ENCODE measurements at regions not wholly inside any gene's neighbourhood (a gene's known extent, or its start where the extent isn't known, plus 50 kb on each side); places are given as distances from the start of the nearest gene placed in this dataset.
"Not testable (repeated sequence)": the region's sequence is repeated elsewhere in the genome, so short reads cannot be mapped to it uniquely, and the experiment has no call there.

DNA sequence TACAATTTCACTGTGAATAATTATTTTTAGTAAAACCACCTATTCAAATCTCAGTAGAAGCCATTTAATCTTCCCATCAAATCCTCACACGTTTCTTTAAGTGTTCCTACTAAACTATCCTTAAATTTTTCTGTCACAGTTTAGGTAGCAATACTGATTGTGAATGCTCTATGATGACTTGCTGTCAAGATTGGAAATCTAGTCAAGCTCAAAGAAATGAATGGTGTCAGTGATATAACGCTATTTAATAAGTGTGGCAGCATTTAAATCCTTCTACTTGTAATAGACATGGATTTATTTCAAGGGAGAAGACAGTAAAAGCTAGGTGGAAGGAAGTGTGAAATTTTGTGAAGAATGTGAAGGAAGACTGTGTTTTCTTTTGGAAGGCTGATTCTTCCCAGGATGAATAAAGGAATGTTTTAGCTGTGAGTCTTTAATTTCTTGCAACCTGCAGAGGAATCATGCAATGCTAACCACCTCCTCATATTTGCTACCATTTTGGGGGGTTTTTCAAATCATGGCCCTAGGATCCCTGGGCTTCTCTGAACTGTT is 936.7 kb upstream of the NEGR1 start:
- DNase-seq (ENCODE audit: low spot score), result no peak

DNA sequence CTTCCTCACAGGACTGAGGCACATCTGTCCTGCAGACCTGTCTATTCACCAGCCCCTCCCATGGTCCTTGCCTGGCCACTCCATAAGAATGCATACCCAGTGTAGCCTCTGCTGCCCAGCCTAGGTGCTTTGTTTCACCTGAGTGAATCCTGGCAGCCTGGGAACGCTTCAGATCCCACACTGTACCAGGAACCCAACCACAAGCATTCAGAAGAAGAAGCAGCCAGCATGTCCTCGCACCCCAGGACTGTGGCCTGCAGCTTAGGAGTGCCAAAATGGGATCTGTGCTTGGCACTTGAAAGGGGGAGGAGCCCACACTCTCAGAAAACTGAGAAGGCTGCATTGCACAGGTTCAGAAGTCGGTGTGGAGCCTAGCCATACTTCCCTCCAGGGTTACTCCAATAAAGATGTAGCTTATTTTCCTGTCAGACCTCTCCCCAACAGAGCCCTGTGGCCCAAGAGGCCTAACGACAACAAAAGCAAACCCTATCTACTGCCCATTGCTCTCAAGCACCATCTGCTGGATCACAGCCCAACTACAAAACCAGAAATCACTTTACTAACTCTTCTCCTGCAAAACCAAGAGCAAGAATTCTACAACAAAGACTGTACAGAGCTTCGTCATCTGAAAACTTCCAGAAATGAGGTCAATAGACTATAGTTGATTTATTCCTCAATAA is 923.1 kb upstream of the NEGR1 start:
- peak; percentile 52 for DNase-seq (ENCODE audit: low spot score)

DNA sequence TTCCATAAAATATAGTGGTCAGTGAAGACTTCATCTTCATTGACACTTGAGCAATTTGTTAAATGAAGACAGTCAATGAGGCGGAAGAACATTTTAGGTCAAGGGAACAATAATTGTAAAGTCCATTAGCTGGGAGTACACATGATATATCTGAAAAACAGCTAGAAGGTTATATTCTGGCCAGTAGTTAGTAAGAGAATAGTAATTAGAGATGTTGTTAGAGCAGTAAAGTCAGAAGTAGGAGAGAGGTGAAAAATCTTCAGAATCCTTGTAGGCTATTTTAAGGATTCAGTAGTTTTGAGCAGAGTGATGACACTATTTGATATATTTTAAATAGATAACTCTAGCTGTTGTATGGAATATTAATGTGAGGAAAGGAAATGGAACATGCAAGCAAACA is 915.6 kb upstream of the NEGR1 start:
- DNase-seq (ENCODE audit: low spot score), result no peak

DNA sequence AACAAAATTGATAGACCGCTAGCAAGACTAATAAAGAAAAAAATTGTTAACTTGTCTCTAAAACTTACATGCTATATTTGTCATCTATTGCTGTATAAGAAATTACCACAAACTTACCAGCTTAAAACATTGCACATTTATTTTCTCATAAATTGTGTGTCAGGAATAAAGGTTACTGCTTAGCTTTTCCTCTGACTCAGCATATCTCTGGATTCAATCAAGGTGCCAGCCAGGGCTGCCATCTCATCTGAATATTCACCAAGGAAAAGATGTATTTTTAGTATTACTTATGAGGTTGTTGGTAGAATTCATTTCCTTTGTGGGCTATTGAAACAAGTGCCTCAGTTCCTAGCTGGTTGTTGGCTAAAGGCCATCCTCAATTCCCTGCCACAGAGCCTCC is 912.6 kb upstream of the NEGR1 start:
- no peak for DNase-seq (ENCODE audit: low spot score)

DNA sequence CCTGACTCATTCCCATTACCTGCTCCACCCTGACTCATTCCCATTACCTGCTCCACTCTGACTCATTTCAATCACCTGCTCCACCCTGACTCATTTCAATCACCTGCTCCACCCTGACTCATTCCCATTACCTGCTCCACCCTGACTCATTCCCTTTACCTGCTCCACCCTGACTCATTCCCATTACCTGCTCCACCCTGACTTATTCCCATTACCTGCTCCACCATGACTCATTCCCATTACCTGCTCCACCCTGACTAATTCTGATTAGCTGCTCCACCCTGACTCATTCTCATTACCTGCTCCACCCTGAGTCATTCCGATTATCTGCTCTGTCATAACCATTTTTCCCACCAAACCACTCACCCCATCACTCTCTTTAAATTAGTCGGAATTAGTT is 901.2 kb upstream of the NEGR1 start:
- DNase-seq (ENCODE audit: low spot score), result not testable (repeated sequence)

DNA sequence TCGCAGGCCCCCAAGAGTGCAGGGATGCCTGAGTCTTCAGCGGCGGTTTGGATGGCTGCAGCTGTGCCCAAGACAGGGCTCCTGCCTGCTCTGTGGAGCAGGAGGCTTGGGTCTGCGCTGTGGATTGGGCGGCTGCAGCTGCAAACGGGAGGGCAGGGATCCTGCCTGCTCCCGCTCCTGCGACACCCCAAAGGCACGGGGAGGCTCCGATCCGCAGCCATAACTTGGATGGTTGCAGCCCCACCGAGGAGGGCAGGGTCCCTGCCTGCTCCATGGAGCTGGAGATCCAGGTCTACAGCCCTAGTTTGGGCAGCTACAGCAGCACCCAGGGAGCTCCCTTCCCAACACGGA is 898.8 kb upstream of the NEGR1 start:
- DNase-seq (ENCODE audit: low spot score), result no peak

DNA sequence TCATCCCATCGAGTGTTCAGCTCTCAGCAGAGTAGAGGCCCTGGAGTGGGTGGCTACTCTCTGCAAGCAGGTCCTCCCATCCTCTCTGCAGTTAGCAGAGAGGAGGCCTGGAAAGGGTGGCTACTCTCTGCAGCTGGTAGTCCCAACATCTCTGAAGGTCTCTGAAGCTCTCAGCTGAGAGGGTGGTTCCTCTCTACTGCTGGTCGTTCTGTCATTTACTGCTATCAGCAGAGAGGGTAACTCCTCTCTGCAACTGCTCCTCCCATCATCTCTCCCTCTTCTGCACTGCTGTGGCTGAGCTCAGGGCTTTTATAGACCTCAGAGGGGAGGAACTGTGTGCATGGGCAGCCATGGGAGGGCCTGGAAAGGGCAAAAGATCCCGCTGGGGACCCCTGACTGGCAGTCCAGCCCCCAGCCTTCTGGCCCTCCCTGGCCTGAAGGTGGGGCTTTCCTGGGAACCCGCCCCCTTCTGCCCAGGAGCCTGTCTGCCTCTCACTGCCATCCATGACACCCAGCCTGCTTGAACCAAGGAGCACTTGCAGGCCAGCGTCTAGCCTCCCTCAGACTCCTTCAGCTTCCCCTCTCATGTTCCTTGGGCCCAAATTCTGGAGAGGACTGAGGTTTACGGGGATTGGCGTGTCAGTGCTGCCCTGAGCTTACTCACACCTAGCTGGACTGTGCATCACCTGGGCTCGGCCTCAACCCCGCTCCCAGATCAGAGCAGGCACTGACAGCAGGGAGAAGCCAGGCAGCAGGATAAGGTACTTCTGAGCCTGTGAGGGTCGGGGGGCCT is 898.3 kb upstream of the NEGR1 start:
- DNase-seq (ENCODE audit: low spot score), result no peak

DNA sequence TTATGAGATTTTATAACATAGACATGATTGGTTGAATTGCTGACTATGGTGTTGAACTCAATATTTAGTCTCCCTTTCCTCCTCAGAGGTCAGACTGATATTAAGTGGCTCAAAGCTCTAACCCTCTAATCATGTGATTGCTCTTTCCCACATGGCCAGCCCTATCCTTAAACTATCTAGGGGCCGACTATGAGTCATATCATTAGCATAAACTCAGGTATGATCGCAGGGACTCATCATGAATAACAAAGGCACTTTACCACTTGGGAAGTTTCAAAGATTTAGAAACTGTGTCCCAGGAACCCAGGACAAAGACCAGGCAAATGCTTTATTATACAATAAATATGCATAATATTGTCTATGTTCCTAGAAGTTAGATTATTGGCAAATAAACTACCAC is 894.6 kb upstream of the NEGR1 start:
- no peak for DNase-seq (ENCODE audit: low spot score)

DNA sequence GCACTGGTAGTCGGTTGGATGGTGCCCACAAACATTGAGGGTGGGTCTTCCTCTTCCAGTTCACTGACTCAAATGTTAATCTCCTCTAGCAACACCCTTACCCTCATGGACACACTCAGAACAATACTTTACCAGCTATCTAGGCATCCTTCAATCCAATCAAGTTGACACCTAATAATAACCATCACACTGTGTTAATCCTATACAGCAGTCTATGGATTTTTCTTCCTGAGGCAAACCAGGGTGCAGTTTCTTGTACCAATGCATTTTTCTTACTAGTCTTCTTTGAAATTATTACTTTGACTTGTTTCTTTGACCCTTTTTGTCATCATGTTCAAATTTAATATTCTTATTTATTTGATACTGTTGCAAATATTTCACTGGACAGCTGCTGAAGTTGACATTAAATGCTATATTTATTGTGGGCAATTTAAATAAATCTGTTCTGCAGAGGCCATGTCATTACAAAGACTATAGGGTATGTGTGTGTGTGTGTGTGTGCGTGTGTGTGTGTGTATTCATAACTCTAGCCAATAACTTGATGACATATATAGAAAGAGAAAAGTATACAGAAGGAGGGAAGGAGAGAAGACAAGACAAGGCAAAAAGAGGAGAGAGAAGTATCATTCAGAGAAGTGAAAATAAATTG is 884.8 kb upstream of the NEGR1 start:
- DNase-seq (ENCODE audit: low spot score), result no peak

DNA sequence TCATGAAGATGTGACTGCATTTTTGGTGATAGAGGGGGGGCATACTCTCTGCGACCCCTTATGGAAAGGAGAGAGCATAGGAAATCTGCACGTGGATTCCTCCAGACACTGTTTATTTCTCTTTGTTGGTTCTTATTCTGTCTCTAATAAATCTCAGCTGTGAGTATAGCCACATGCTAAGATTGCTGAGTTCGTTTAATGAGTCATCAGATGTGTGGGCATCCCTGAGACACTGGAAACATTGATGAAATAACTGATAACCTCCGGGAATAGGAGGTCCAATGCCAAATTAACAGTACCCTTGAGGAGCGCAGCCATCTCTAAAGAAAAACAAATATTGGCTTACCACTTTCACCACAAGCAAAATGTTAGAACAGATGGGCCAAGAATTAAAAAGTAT is 880.2 kb upstream of the NEGR1 start:
- DNase-seq (ENCODE audit: low spot score), result no peak

DNA sequence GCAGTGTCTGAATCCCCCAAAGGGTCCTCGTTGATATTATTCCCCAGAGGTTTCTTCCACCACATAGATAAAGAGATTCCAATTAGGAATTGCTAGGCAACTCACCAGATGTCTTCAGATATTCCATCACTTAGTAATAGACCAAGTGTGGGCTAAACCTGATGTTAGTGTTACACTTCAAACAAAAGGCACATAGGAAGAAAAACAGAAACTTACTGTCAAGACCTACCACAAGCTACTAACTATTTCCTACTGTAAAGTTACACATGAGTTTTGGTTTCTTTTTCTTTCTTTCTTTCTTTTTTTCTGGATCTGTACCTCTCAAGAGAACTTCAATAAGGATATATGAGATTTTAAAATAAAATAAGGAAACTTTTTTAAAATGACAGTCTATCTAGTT is 879.1 kb upstream of the NEGR1 start:
- no peak for DNase-seq (ENCODE audit: low spot score)

DNA sequence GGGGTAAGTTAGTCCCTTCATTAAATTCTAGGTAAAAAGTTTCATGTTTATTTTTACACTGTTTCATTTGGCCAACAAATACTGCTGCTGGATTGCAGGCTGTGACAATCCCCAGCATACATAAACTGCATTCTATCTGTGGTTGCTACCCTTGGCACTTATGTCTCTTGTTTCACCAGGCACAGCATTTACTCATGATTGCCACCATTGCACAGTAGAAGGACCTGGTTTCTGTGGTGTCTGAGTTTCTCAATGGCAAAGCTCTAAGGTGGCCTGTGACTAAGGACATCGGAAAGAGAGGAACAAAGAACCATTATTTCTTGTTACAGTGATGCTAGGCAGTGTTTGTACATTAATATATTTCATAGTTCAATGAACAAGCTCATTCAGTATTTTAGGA is 878.4 kb upstream of the NEGR1 start:
- no peak for DNase-seq (ENCODE audit: low spot score)

DNA sequence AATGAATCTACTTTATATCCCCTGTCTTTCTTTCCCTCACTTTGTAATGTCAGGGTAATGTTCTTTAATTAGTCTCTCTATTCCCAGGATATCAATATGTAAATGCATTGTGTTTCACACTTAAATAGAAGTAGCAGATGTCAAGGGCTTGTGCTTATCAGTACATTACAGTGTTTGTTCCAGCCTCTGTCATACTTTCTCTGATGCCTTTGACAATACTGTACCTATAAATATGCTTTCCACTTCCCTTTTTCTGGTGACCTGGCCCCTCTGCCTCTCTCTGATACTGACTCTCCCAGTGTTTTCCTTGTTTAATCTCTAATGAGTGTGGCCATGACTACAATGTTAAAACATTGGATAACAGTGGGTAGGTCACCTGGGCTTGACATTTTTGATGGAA is 862.0 kb upstream of the NEGR1 start:
- DNase-seq (ENCODE audit: low spot score), result no peak

DNA sequence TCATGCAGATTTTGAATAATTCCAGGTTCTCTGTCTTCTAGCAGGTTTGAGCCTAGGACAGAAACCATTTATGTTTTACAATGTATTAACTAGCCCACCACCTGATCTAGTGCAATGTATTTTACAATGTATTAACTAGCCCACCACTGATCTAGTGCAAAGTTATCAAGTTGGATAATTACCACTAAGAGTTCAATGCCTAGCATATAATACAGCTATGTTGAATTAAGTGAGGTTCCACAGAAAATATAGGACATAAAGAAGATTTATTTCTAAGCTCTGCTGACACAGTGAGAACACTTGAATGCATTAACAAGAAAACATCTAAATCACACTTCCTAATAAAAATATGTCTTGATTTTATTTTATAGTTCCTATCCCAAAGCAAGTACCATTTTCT is 854.6 kb upstream of the NEGR1 start:
- DNase-seq (ENCODE audit: low spot score), result no peak

DNA sequence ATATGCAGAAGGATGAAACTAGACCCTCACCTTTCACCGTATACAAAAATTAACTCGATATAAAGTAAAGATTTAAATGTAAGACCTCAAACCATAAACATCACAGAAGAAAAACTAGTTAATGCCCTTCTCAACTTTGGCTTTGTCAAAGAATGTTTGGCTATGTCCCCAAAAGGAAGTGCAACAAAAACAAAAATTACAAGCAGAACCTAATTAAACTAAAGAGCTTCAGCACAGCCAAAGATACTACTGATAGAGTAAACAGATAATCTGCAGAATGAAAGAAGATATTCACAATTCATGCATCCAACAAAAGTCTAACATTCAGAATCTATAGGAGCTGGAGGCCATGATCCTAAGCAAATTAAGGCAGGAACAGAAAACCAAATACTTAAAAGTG is 824.6 kb upstream of the NEGR1 start:
- no peak for DNase-seq (ENCODE audit: low spot score)

DNA sequence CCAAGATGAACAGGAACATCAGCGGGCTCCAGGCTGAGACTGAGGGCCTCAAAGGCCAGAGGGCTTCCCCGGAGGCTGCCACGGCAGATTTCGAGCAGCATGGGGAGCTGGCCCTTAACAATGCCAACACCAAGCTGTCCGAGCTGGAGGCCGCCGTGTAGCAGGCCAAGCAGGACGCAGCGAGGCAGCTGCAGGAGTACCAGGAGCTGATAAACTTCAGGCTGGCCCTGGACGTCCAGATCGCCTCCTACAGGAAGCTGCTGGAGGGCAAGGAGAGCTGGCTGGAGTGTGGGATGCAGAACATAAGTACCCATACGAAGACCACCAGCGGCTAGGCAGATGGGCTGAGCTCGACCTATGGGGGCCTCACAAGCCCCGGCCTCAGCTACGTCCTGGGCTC is 823.4 kb upstream of the NEGR1 start:
- no peak for DNase-seq (ENCODE audit: low spot score)

DNA sequence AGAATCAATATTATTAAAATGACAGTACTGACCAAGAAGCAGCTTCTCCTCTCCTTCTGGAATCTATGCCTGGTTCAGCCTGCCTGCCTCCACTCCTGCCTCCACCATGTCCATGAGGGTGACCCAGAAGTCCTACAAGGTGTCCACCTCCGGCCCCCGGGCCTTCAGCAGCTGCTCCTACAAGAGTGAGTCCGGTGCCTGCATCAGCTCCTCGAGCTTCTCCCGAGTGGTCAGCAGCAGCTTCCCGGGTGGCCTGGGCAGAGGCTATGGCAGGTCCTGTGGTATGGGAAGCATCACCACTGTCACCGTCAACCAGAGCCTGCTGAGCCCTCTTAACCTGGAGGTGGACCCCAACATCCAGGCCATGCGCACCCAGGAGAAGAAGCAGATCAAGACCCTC is 822.4 kb upstream of the NEGR1 start:
- no peak for DNase-seq (ENCODE audit: low spot score)

DNA sequence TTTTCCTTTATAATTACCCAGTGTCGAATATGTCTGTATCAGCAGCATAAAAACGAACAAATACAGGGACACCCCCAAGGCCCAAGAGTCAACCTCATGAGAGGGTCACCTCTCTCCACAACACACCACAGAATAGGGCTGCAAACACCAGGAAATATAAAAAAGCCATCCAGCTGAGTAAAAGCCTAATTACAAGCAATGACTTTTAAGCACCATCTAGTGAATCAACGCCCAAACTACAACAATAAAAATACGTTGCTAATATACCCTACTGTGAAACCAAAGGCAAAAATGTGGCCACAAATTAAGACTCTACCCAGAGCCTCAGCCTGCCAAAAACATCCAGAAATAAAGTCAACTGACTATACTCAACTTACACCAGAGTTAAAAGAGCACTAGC is 817.9 kb upstream of the NEGR1 start:
- DNase-seq (ENCODE audit: low spot score), result no peak

DNA sequence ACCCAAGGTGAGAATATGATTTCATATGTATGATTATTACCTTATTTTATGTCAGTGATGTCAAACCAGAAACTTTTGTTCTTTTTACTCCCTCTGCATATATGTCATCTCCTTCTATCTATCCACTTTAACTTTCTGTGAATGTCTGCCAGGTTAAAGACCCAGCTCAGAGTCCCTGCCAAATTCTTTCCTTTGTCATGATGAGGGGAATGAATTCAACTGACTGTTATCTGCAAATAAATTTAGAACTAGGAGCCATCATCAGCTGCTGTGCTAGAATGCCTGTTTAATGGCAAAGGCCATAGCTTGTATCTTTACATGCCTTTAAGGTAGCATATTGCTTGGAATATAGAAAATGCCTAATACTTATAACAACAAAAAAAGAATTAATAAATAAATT is 815.6 kb upstream of the NEGR1 start:
- DNase-seq (ENCODE audit: low spot score), result no peak

DNA sequence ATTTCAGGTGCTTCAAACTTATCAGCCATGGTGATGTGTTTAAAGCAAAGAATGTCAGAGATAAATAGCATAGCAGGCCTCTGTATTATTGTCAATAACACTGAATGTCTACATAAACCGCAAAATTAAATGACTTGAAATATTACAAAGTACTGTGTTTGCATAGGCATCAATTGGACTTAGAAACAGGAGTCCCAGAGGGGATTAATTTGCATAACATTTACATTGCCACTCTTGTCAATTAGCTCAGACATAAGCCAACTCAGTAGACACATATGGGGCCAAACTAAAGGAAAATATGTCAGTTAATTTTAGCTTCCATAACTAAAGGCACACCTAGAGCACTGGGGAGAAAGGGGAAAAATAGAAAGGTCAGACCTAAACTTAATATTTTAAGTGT is 814.5 kb upstream of the NEGR1 start:
- DNase-seq (ENCODE audit: low spot score), result no peak

DNA sequence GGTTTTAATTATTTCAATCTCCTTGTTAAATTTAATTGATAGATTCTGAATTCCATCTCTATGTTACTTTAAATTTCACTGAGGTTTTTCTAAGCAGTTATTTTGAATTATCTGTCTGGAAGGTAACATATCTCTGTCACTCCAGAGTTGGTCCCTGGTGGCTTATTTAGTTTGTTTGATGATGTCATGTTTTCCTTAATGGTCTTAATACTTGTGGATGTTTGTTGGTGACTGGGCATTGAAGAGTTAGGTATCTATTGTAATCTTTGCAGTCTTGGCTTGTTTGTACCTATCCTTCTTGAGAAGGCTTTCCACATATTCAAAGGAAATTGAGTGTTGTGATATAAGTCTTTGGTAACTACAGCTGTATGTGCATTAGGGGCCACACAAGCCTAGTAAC is 810.0 kb upstream of the NEGR1 start:
- DNase-seq (ENCODE audit: low spot score), result no peak

DNA sequence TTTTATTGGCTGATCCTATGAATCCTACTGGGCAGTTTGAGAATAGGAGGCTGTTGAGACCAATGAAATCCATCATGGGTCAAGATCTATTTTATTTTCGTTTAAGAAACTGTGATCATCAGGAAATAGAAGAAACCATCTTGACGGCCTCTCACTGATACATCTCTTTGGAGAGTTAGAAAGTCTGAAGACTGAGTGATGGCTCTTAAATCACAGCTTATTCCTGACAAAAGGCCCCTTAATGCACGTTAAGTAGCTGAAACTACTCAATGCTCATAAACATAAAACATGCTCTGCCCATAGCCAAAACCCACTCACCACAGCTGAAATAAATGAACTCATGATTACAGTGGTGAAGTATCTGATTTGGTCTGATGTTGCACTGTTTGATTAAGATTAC is 784.5 kb upstream of the NEGR1 start:
- DNase-seq (ENCODE audit: low spot score), result no peak

DNA sequence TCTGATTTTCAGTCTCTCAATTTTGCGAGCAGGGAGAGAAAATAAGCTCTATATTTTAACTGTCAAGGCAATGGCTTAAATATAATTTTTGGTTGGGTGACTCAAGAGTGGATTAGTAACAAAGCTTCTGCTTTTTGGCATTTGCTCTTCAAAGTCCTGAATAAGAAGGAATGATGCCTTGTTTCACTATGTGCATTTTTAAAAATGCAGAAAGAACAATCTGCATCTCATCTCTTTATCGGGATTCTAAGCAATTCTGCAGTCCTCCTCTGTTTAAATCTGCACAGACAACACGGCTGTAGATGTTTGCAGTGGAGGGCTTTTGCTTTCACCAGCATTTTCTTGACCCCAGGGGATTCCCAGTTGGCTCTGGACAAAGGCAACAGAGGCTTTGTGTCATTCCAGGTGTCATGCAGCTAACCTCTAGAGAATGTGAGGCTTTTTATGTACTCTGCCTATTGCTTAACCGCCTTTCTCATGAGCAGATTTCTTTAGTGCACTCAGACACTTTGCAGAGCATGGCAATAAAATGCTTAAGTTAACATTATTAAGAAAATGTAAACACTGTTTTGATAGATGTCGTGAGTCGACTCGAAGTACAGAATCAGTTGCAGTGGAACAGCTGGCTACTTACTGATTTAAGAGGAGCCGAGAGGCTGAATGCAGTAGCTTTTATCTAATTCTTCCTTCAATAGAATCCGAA is 783.2 kb upstream of the NEGR1 start:
- DNase-seq (ENCODE audit: low spot score), result peak; percentile 34

Data from iPS-NIHi11 (cell line).